ENCODE measurements at regions not wholly inside any gene's neighbourhood (a gene's known extent, or its start where the extent isn't known, plus 50 kb on each side); places are given as distances from the start of the nearest gene placed in this dataset.
"Not testable (repeated sequence)": the region's sequence is repeated elsewhere in the genome, so short reads cannot be mapped to it uniquely, and the experiment has no call there.

GRCh38 chr6:170146640-170147039 lies 144.2 kb downstream of the DLL1 start:
- 63 to 87% methylated on average over 4 to 11 of the region's 12 CpGs for WGBS, 2 donors

GRCh38 chr6:170146131-170146530 lies 144.7 kb downstream of the DLL1 start:
- ATAC-seq; H3K9me3 ChIP-seq; H3K4me1 ChIP-seq; intact Hi-C loops (cut with DNase I); DNase-seq; H3K27ac ChIP-seq; H3K4me3 ChIP-seq; H3K27me3 ChIP-seq; H3K36me3 ChIP-seq (replicated peaks in 1 of 2; ENCODE audit: insufficient read depth in 1 of 2, low read depth in 2 of 2): not testable (repeated sequence)

More at GRCh38 chr6:170146640-170147039, 144.2 kb downstream of the DLL1 start:
- Histone ChIP-seq H3K9me3 (no peaks in the 10 kb centered on the region), H3K36me3 (replicated peaks in 1 of 2; ENCODE audit: insufficient read depth in 1 of 2, low read depth in 2 of 2) (no peaks in the 10 kb centered on the region), H3K4me3 (no peak overlapping the region), H3K27me3 (no peaks in the 10 kb centered on the region), H3K4me1 (no peaks in the 10 kb centered on the region), H3K27ac (no peak overlapping the region)
- no peak for TF ChIP-seq CTCF (IDR thresholded peaks at IDR 0.05)
- TF ChIP-seq POLR2A (IDR thresholded peaks at IDR 0.05), result no peak
- ATAC-seq (no peak), DNase-seq (no peak)
- intact Hi-C loops (cut with DNase I), result no loop called here

- H3K27ac ChIP-seq; H3K4me3 ChIP-seq; H3K36me3 ChIP-seq (replicated peaks in 1 of 2; ENCODE audit: insufficient read depth in 1 of 2, low read depth in 2 of 2); H3K9me3 ChIP-seq; H3K4me1 ChIP-seq; intact Hi-C loops (cut with DNase I); H3K27me3 ChIP-seq; ATAC-seq; DNase-seq: not testable (repeated sequence)
- 58 to 69% methylated on average over 3 of the region's 3 CpGs for WGBS, 2 donors
Observed at GRCh38 chr6:170145716-170146115, 145.2 kb downstream of the DLL1 start.

- Histone ChIP-seq H3K9me3 (no peaks in the 10 kb centered on the region), H3K27ac (no peak overlapping the region), H3K36me3 (replicated peaks in 1 of 2; ENCODE audit: insufficient read depth in 1 of 2, low read depth in 2 of 2) (no peaks in the 10 kb centered on the region), H3K4me1 (no peaks in the 10 kb centered on the region), H3K4me3 (no peak overlapping the region), H3K27me3 (no peaks in the 10 kb centered on the region)
- intact Hi-C loops (cut with DNase I), result no loop called here
- no peak for TF ChIP-seq POLR2A (IDR thresholded peaks at IDR 0.05)
- TF ChIP-seq CTCF (IDR thresholded peaks at IDR 0.05), result no peak
- no peak for DNase-seq
- 96 to 100% methylated on average over 3 of the region's 3 CpGs for WGBS, 2 donors
- ATAC-seq, result no peak
Observed at GRCh38 chr6:170145272-170145592, 145.6 kb downstream of the DLL1 start.

GRCh38 chr6:170144571-170145271 lies 146.2 kb downstream of the DLL1 start:
- H3K9me3 ChIP-seq, result no peaks in the 10 kb centered on the region

More at GRCh38 chr6:170144571-170145271, 146.2 kb downstream of the DLL1 start:
- H3K27me3 ChIP-seq, result no peaks in the 10 kb centered on the region
- intact Hi-C loops (cut with DNase I), result no loop called here
- H3K4me3 ChIP-seq, result no peak overlapping the region
- no peak for DNase-seq
- ATAC-seq, result no peak
- H3K4me1 ChIP-seq, result no peaks in the 10 kb centered on the region
- H3K36me3 ChIP-seq (replicated peaks in 1 of 2; ENCODE audit: insufficient read depth in 1 of 2, low read depth in 2 of 2), result no peaks in the 10 kb centered on the region
- no peak overlapping the region for H3K27ac ChIP-seq
- WGBS, 2 donors, result 43 to 50% methylated on average over 4 of the region's 4 CpGs
- TF ChIP-seq POLR2A (IDR thresholded peaks at IDR 0.05) (no peak), CTCF (IDR thresholded peaks at IDR 0.05) (no peak)

Data from body of pancreas (tissue), 4 donors.